ENCODE measurements at regions not wholly inside any gene's neighbourhood (a gene's known extent, or its start where the extent isn't known, plus 50 kb on each side); places are given as distances from the start of the nearest gene placed in this dataset.

- Mint-ChIP-seq H3K4me3 (no peak overlapping the region), H3K27ac (peak overlapping the region in 1 of 2 donors; percentile 13), H3K27me3 (no peaks in the 10 kb centered on the region), H3K4me1 (no peaks in the 10 kb centered on the region), H3K9me3 (no peaks in the 10 kb centered on the region)
- DNase-seq (no peak), ATAC-seq (no peak)
Measured at GRCh38 chr13:95382411-95382810, 81.2 kb upstream of the ABCC4 start.

GRCh38 chr13:95382916-95383315 is 81.7 kb upstream of the ABCC4 start:
- Mint-ChIP-seq H3K27ac (no peak overlapping the region), H3K4me1 (no peaks in the 10 kb centered on the region), H3K9me3 (no peaks in the 10 kb centered on the region), H3K4me3 (no peak overlapping the region), H3K27me3 (no peaks in the 10 kb centered on the region)
- ATAC-seq (no peak), DNase-seq (no peak)

GRCh38 chr13:95385373-95385772 is 84.1 kb upstream of the ABCC4 start:
- H3K4me1 Mint-ChIP-seq = no peaks in the 10 kb centered on the region
- no peaks in the 10 kb centered on the region for H3K9me3 Mint-ChIP-seq
- no peak overlapping the region for H3K4me3 Mint-ChIP-seq
- DNase-seq (no peak), ATAC-seq (no peak)
- no peak overlapping the region for H3K27ac Mint-ChIP-seq
- peaks cover 15% of the 10 kb centered on the region for H3K27me3 Mint-ChIP-seq

GRCh38 chr13:95385798-95386197 is 84.5 kb upstream of the ABCC4 start:
- Mint-ChIP-seq H3K4me1 (no peaks in the 10 kb centered on the region), H3K27me3 (peaks cover 19% of the 10 kb centered on the region), H3K4me3 (no peak overlapping the region), H3K9me3 (no peaks in the 10 kb centered on the region), H3K27ac (no peak overlapping the region)
- ATAC-seq (no peak), DNase-seq (no peak)

- Mint-ChIP-seq H3K27ac (no peak overlapping the region), H3K27me3 (peaks cover 24% of the 10 kb centered on the region), H3K4me1 (no peaks in the 10 kb centered on the region), H3K9me3 (no peaks in the 10 kb centered on the region), H3K4me3 (no peak overlapping the region)
- DNase-seq = no peak
- no peak for ATAC-seq
Measured at GRCh38 chr13:95386370-95386769, 85.1 kb upstream of the ABCC4 start.

GRCh38 chr13:95387733-95388207 is 86.5 kb upstream of the ABCC4 start:
- no peak overlapping the region for H3K4me3 Mint-ChIP-seq
- no peak overlapping the region for H3K27ac Mint-ChIP-seq
- no peak for DNase-seq
- no peak for ATAC-seq
- H3K4me1 Mint-ChIP-seq = no peaks in the 10 kb centered on the region
- peaks cover 34% of the 10 kb centered on the region for H3K27me3 Mint-ChIP-seq
- H3K9me3 Mint-ChIP-seq = no peaks in the 10 kb centered on the region

GRCh38 chr13:95388420-95389079 is 87.3 kb upstream of the ABCC4 start:
- DNase-seq = no peak
- peaks cover 34% of the 10 kb centered on the region for H3K27me3 Mint-ChIP-seq

GRCh38 chr13:95391362-95391761 is 90.1 kb upstream of the ABCC4 start:
- DNase-seq (no peak), ATAC-seq (no peak)
- Mint-ChIP-seq H3K9me3 (no peaks in the 10 kb centered on the region), H3K4me3 (no peak overlapping the region), H3K27ac (no peak overlapping the region), H3K27me3 (peaks cover 48% of the 10 kb centered on the region), H3K4me1 (no peaks in the 10 kb centered on the region)

More at GRCh38 chr13:95388420-95389079, 87.3 kb upstream of the ABCC4 start:
- Mint-ChIP-seq H3K9me3 (no peaks in the 10 kb centered on the region), H3K4me3 (no peak overlapping the region), H3K27ac (no peak overlapping the region), H3K4me1 (no peaks in the 10 kb centered on the region)
- ATAC-seq = no peak

- ATAC-seq (no peak), DNase-seq (no peak)
- Mint-ChIP-seq H3K4me3 (no peak overlapping the region), H3K9me3 (no peaks in the 10 kb centered on the region), H3K27ac (peak overlapping the region in 1 of 2 donors; percentile 77), H3K27me3 (peaks cover 48% of the 10 kb centered on the region), H3K4me1 (no peaks in the 10 kb centered on the region)
Measured at GRCh38 chr13:95391785-95392184, 90.5 kb upstream of the ABCC4 start.

- ATAC-seq = no peak
- peaks cover 48% of the 10 kb centered on the region for H3K27me3 Mint-ChIP-seq
Measured at GRCh38 chr13:95392597-95392996, 91.3 kb upstream of the ABCC4 start.

GRCh38 chr13:95403349-95404140 is 102.3 kb upstream of the ABCC4 start:
- ATAC-seq (peak; percentile 59), DNase-seq (peak in 1 of 2 donors; percentile 7)
- peaks cover 11% of the 10 kb centered on the region for H3K27me3 Mint-ChIP-seq
- H3K9me3 Mint-ChIP-seq = no peaks in the 10 kb centered on the region
- H3K27ac Mint-ChIP-seq = peak overlapping the region; percentile 69 to 94
- H3K4me1 Mint-ChIP-seq = peaks cover 12% of the 10 kb centered on the region
- H3K4me3 Mint-ChIP-seq = peak overlapping the region; percentile 85 to 86

More at GRCh38 chr13:95392597-95392996, 91.3 kb upstream of the ABCC4 start:
- H3K9me3 Mint-ChIP-seq = no peaks in the 10 kb centered on the region
- no peaks in the 10 kb centered on the region for H3K4me1 Mint-ChIP-seq
- H3K27ac Mint-ChIP-seq = no peak overlapping the region
- H3K4me3 Mint-ChIP-seq = no peak overlapping the region
- no peak for DNase-seq

GRCh38 chr13:95404141-95404882 is 103.1 kb upstream of the ABCC4 start:
- ATAC-seq (peak; percentile 88), DNase-seq (peak; percentile 71 to 78)
- Mint-ChIP-seq H3K27me3 (peaks cover 11% of the 10 kb centered on the region), H3K9me3 (no peaks in the 10 kb centered on the region), H3K27ac (peak overlapping the region; percentile 89 to 95), H3K4me3 (peak overlapping the region; percentile 85 to 86), H3K4me1 (peaks cover 12% of the 10 kb centered on the region)

- Mint-ChIP-seq H3K27me3 (peaks cover 11% of the 10 kb centered on the region), H3K4me1 (peaks cover 12% of the 10 kb centered on the region), H3K9me3 (no peaks in the 10 kb centered on the region), H3K27ac (no peak overlapping the region), H3K4me3 (no peak overlapping the region)
- DNase-seq (no peak), ATAC-seq (no peak)
Measured at GRCh38 chr13:95406176-95406575, 104.9 kb upstream of the ABCC4 start.

GRCh38 chr13:95411428-95412040 is 110.3 kb upstream of the ABCC4 start:
- no peak for ATAC-seq
- no peak overlapping the region for H3K27ac Mint-ChIP-seq
- H3K4me3 Mint-ChIP-seq = no peak overlapping the region
- peaks cover 7% of the 10 kb centered on the region for H3K27me3 Mint-ChIP-seq
- no peaks in the 10 kb centered on the region for H3K9me3 Mint-ChIP-seq
- no peak for DNase-seq
- H3K4me1 Mint-ChIP-seq = no peaks in the 10 kb centered on the region

GRCh38 chr13:95418946-95419345 is 117.7 kb upstream of the ABCC4 start:
- H3K27me3 Mint-ChIP-seq = peaks cover under 1% of the 10 kb centered on the region
- ATAC-seq = no peak
- H3K9me3 Mint-ChIP-seq = no peaks in the 10 kb centered on the region
- peaks cover 6% of the 10 kb centered on the region for H3K4me1 Mint-ChIP-seq
- H3K27ac Mint-ChIP-seq = no peak overlapping the region
- H3K4me3 Mint-ChIP-seq = no peak overlapping the region
- no peak for DNase-seq

All from stimulated activated naive CD8-positive, alpha-beta T cell treated with anti-CD3 and anti-CD28 coated beads, Interleukin-15, amount 100 ng/mL, for 72 hours (primary cell).